Activated CD4-positive, alpha-beta T cell treated with anti-CD3 and anti-CD28 coated beads, Interleukin-2, amount 10 ng/mL, durations not matched to agents 7 days and 5 days (primary cell): ENCODE measurements at regions not wholly inside any gene's neighbourhood (a gene's known extent, or its start where the extent isn't known, plus 50 kb on each side); places are given as distances from the start of the nearest gene placed in this dataset.

Experiments used
- CTCF ChIA-PET: fragments of 350-600 bp; sonication (Branson Sonifier 250); formaldehyde crosslinking; loops from one replicate; lab custom pipeline; 2021; ENCODE audit warnings: antibody characterized with exemption; lab: Charles Lee
- POLR2A ChIA-PET: fragments of 350-600 bp; sonication (Branson Sonifier 250); formaldehyde crosslinking; loops from one replicate; lab custom pipeline; 2021; ENCODE audit warnings: antibody characterized with exemption; lab: Charles Lee
- DNase-seq: peaks from one replicate; pipeline ENCODE4 v3.0.0-alpha.2; 2020
- H3K27ac Mint-ChIP-seq: one replicate; pipeline ENCODE4 v1.8.0; 2021; ENCODE audit warnings: mild to moderate bottlenecking, moderate library complexity, mixed read lengths
- H3K27me3 Mint-ChIP-seq: one replicate; pipeline ENCODE4 v1.8.0; 2021; ENCODE audit warnings: mixed read lengths
- H3K36me3 Mint-ChIP-seq: one replicate; pipeline ENCODE4 v1.8.0; 2021; ENCODE audit warnings: low read depth, mixed read lengths
- H3K4me1 Mint-ChIP-seq: one replicate; pipeline ENCODE4 v1.8.0; 2021; ENCODE audit warnings: mixed read lengths
- H3K4me3 Mint-ChIP-seq: one replicate; pipeline ENCODE4 v1.8.0; 2021; ENCODE audit warnings: mild to moderate bottlenecking, moderate library complexity, mixed read lengths
- H3K9me3 Mint-ChIP-seq: one replicate; pipeline ENCODE4 v1.8.0; 2021; ENCODE audit warnings: mixed read lengths

DNA sequence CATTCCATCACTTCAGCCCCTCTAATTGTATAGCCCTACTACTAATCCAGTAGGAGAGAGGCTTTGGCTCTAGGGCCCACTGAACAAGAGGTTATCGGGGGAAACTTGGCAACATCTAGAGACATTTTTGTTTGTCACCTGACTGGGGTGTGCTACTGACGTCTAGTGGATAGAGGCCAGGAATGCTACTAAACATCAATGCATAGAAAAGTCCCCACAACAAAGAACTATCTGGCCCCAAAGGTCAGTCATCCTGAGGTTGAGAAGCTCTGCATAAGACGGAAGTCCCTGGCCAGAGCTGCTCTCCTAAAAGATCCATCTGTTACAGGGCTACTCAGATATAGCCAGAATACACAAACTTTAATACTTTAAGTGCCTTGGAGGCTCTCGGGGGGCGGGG is 570.6 kb upstream of the KLF4 start:
- Mint-ChIP-seq H3K9me3 (peaks cover 5% of the 10 kb centered on the region), H3K36me3 (no peaks in the 10 kb centered on the region), H3K4me1 (no peaks in the 10 kb centered on the region), H3K27me3 (no peaks in the 10 kb centered on the region), H3K27ac (no peak overlapping the region), H3K4me3 (no peak overlapping the region)
- DNase-seq, result no peak
- ChIA-PET POLR2A (no interaction called here), CTCF (interaction anchor here (0.6 kb wide), 1 partner anchor 64 kb away, joined by 3 read pairs; no protein-coding TSS in a partner anchor)

DNA sequence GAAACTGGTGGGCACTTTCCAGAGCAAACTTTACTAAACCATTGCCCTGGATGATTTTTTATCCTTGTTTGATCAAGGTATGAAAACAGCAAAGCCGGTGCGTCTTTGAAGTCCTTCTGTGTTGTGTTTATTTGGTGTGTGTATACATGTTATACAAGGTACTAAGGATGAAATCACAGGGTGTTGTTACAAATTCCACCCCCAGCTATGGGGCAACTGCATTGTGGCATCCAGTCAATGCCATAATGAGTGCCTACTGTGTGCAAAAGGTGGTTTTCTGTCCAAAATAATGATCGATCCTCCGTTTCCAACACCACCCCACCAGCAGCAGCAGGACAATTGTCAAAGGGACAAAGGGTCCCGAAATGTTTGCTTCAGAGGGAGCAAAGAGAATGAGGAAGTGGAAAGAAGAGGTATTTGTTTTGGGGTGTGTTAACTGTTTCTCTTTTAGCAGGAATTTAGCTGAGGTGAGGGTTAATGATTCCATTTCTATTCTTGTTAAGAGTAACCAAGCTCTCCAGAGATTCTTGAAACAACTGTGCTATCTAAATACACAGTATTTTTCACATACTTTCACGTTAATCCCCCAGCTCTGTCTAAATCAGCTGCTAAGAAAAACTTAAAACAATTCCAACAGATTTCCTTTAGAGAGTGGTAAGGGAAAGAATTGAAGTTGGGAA is 568.7 kb upstream of the KLF4 start:
- no peaks in the 10 kb centered on the region for H3K36me3 Mint-ChIP-seq
- ChIA-PET CTCF (no interaction called here), POLR2A (no interaction called here)
- no peaks in the 10 kb centered on the region for H3K4me1 Mint-ChIP-seq
- H3K9me3 Mint-ChIP-seq, result peaks cover 2% of the 10 kb centered on the region
- H3K4me3 Mint-ChIP-seq, result no peak overlapping the region
- no peak for DNase-seq
- H3K27ac Mint-ChIP-seq, result no peak overlapping the region
- H3K27me3 Mint-ChIP-seq, result no peaks in the 10 kb centered on the region

DNA sequence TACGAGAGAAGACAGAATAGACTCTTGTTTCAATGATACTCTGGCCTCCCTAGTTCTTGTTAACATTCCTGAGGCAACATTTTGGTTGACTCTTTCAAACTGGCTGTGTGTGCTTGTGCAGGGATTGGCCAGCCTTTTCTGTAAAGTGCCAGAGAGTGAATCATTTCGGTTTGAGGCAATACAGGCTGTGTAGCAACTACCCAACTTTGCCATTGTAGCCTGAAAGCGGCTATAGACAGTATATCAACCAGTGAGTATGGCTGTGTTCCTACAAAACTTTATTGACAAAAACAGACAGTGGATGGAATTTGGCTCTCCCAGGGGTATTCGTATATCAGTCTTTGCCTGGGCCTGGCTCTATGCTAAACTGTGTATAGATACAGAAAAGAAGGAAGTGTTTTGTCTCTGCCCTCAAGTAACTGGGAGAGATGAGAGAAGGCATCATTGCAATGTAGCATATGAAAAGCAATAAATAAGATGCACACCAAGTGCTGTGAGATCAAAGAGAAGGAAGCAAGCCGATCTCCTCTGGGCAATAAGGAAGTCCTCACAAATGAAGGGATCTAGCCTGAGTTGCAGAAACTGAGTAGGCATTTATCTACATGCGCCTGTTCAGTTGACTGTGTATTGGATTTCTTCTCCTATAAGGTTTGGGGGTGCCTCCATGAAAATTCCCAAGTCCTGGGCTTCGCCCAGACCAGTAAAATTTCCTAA is 568.0 kb upstream of the KLF4 start:
- Mint-ChIP-seq H3K4me3 (no peak overlapping the region), H3K27me3 (no peaks in the 10 kb centered on the region), H3K36me3 (no peaks in the 10 kb centered on the region), H3K4me1 (no peaks in the 10 kb centered on the region), H3K9me3 (no peaks in the 10 kb centered on the region), H3K27ac (no peak overlapping the region)
- CTCF ChIA-PET, result no interaction called here
- no peak for DNase-seq
- POLR2A ChIA-PET, result no interaction called here

DNA sequence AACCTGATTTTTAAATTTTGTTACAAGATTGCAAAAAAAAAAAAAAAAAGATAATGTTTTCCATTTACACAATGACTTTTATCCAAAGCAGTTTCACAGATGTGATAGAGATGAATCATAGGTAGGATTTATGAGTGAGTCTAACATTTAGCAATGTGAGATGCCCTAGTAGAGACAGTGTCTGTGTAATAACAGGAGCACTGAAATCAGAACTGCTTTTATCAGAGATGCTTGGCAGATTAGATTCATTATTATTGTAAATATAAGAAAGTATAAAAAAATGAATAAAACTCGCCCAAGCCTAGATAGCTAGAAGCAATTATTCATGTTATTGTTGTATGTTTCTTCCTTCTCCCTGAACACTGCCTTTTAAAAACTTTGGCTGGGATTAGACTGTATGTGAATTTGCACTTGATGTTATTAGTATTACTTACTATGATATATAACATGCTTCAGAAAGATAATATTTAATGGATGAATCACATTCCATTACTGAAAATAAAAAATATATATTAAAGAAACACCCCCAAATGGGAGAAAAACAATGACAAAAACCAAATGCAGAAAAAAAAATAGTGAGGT is 567.3 kb upstream of the KLF4 start:
- CTCF ChIA-PET, result no interaction called here
- DNase-seq, result no peak
- POLR2A ChIA-PET, result no interaction called here

DNA sequence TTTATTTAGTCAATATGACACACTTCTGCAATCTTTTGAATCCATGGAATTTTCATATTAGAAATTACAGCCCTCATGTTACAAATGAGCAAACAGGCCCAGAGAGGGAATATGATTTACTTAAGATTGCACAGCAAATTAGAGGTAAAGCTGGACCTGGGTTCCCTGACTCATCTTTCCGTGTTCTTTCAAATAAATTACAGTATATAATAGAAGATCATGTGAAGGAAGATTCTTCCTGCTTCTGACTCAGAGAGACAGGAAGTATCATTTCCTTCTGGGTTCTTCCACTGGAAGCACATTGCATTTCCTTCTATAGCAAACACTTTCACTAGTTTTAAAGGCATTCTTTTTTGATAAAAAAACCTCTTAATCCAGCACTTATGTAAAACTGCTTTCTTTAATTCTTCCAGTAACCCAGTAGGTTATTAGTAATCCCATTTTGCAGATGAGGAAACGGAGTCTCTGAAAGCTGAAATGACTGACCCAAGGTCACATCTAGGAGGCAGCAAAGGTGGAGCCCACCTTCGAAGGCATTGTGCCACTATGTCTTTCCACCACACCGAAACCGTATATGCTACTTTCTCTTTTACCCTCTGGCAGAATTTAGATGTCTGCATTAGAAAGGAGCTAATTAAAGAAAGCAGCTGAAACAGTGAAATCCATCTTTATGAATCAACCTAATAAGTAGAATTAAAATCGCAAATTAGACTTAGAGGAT is 566.7 kb upstream of the KLF4 start:
- no peak overlapping the region for H3K4me3 Mint-ChIP-seq
- no peak overlapping the region for H3K27ac Mint-ChIP-seq
- CTCF ChIA-PET, result no interaction called here
- POLR2A ChIA-PET, result no interaction called here
- DNase-seq, result no peak
- no peaks in the 10 kb centered on the region for H3K4me1 Mint-ChIP-seq
- no peaks in the 10 kb centered on the region for H3K9me3 Mint-ChIP-seq
- no peaks in the 10 kb centered on the region for H3K27me3 Mint-ChIP-seq
- H3K36me3 Mint-ChIP-seq, result no peaks in the 10 kb centered on the region

More for the DNA sequence above, 567.3 kb upstream of the KLF4 start:
- H3K27me3 Mint-ChIP-seq, result no peaks in the 10 kb centered on the region
- no peaks in the 10 kb centered on the region for H3K36me3 Mint-ChIP-seq
- H3K4me3 Mint-ChIP-seq, result no peak overlapping the region
- H3K27ac Mint-ChIP-seq, result no peak overlapping the region
- H3K4me1 Mint-ChIP-seq, result no peaks in the 10 kb centered on the region
- no peaks in the 10 kb centered on the region for H3K9me3 Mint-ChIP-seq

DNA sequence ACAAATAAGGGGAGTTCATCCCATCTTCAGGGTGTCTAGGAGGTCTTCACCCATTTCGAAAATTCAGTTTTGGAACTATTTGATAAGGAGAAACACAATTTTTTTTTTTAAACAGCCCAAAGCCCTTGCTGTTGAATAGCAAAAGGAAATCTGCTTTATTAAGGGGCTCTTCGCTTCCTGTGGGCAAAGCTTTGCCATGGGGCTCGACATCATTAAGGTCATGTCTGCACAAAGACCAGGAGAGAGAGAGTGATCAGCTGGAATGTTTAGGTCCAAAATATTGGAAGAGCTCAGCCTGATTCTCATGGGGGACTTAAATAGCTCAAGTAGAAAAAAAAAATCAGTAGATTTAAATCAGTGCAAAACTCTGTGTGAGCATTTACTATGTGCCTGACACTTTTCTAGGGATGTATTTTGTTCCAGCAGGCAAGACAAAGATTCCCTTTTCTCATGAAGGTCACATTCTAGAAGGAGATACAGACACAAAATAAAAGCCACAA is 564.6 kb upstream of the KLF4 start:
- no peaks in the 10 kb centered on the region for H3K9me3 Mint-ChIP-seq
- no peak overlapping the region for H3K4me3 Mint-ChIP-seq
- no peak overlapping the region for H3K27ac Mint-ChIP-seq
- CTCF ChIA-PET, result no interaction called here
- H3K36me3 Mint-ChIP-seq, result no peaks in the 10 kb centered on the region
- H3K27me3 Mint-ChIP-seq, result no peaks in the 10 kb centered on the region
- DNase-seq, result no peak
- POLR2A ChIA-PET, result no interaction called here
- H3K4me1 Mint-ChIP-seq, result no peaks in the 10 kb centered on the region

DNA sequence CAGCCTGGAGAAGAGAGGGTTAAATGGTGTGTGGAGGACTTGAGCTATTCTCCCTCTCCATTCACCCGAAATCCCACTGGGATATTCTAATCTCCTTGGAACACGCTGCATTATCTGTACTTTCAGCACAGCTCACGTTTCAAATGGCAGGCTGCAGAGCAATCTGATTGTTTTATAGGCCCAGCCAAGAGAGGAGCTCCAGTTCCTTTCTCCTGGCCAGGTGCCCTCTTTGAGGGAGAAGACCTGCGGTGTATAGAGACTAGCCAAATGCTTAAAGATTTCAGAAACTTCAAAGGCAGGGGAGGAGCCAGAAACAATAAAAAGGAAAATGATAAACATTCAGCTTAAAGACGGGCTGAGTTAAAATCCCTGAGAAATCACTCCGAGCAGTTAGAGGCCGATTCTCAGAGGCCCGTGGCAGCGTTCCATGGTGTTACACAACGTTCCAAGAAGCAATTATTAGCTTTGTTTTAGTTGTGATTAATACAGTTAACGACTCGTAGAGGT is 564.0 kb upstream of the KLF4 start:
- H3K4me1 Mint-ChIP-seq, result no peaks in the 10 kb centered on the region
- H3K27me3 Mint-ChIP-seq, result no peaks in the 10 kb centered on the region
- no peak for DNase-seq
- POLR2A ChIA-PET, result no interaction called here
- CTCF ChIA-PET, result no interaction called here
- H3K36me3 Mint-ChIP-seq, result no peaks in the 10 kb centered on the region
- H3K4me3 Mint-ChIP-seq, result no peak overlapping the region
- H3K27ac Mint-ChIP-seq, result no peak overlapping the region
- H3K9me3 Mint-ChIP-seq, result no peaks in the 10 kb centered on the region

DNA sequence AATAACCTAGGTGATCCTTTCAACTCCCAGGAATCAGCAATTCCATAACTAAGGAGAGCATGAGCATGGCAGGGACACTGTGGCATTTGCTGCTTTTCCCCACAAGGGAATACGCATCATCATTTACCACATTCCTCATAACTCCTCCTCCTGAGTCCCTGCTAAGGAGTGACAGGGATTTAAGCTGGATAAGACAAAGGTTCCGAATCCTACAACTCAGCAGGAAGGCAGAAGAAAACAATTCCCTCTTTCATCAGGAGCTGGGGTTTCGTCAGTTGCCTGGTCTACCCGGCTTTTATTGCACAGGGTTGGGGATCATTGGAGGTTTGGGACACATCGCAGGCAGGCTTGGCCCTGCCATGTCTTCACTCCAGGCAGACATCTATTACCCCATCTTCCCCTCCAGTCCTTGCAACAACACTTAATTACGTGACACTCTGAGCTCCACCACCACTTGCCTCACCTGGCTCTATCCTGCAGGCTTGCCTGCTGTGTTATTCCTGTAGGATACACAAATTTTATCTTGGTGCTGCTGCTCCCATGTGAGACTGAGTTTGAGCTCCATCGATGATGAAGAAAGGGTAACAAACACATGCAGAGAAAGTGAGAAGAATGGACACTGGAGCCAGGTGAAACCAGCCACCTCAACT is 563.0 kb upstream of the KLF4 start:
- DNase-seq, result no peak
- Mint-ChIP-seq H3K36me3 (no peaks in the 10 kb centered on the region), H3K9me3 (no peaks in the 10 kb centered on the region), H3K4me1 (no peaks in the 10 kb centered on the region), H3K27me3 (no peaks in the 10 kb centered on the region), H3K4me3 (no peak overlapping the region), H3K27ac (no peak overlapping the region)
- ChIA-PET CTCF (no interaction called here), POLR2A (no interaction called here)

DNA sequence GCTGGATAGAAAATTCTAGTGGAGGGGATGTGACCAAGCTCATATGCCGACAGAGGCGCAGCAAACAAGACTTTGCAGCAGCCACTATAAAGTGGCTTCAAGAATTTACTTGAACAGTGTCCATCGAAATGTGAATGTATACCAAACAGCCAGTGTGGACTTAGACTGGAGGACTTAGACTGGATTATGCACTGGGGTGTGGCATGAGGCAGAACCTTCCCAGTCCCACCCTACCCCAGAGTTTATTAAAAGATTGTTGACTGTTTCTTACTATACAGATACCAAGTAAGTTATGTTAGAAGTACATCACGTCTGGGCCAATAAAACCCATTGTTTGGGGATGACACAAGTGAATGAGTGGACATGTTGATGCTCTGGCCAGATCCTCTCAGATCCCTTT is 561.3 kb upstream of the KLF4 start:
- H3K36me3 Mint-ChIP-seq, result no peaks in the 10 kb centered on the region
- H3K4me3 Mint-ChIP-seq, result no peak overlapping the region
- H3K27ac Mint-ChIP-seq, result no peak overlapping the region
- no peaks in the 10 kb centered on the region for H3K9me3 Mint-ChIP-seq
- H3K27me3 Mint-ChIP-seq, result no peaks in the 10 kb centered on the region
- ChIA-PET CTCF (no interaction called here), POLR2A (no interaction called here)
- H3K4me1 Mint-ChIP-seq, result no peaks in the 10 kb centered on the region
- no peak for DNase-seq

DNA sequence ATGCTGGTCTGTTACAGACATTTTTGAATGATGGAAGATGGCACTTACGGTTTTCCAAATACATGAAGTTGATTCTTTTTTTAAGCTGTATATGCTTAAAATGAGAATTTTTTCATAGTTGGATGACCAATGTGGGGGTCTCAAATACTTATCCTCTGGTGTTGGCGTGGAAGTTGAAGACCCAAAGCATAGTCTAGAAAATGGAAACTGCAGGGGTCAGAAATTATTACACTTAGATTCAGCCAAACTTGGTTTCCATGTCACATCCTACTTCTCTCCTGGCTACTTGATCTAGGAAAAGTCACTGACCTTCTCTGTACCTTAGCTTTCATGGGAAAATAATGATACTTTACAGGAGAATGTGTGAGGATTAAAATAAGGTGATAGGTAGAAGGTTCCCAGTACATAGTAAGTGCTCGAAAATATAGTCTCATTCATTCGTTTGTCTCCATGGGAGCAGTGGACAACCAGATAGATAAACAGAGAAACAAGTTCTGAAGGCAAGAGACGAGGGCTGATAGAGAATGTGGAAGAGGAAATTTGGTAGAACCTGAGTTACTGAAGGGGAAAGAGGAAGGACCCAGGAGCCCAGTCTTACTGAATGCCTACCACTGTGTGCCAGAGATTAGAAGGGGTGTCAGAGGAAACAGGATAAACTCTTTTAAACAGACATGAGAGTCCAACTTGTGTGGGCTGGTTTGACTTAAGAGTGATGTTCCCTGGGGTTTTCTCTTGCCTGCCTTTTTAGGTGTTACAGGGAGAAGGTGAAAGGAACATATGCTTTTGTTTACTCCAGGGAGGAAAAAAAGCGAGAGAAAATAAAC is 560.3 kb upstream of the KLF4 start:
- H3K27me3 Mint-ChIP-seq, result no peaks in the 10 kb centered on the region
- ChIA-PET CTCF (no interaction called here), POLR2A (no interaction called here)
- no peaks in the 10 kb centered on the region for H3K36me3 Mint-ChIP-seq
- no peak overlapping the region for H3K4me3 Mint-ChIP-seq
- H3K9me3 Mint-ChIP-seq, result no peaks in the 10 kb centered on the region
- no peaks in the 10 kb centered on the region for H3K4me1 Mint-ChIP-seq
- no peak for DNase-seq
- H3K27ac Mint-ChIP-seq, result no peak overlapping the region

DNA sequence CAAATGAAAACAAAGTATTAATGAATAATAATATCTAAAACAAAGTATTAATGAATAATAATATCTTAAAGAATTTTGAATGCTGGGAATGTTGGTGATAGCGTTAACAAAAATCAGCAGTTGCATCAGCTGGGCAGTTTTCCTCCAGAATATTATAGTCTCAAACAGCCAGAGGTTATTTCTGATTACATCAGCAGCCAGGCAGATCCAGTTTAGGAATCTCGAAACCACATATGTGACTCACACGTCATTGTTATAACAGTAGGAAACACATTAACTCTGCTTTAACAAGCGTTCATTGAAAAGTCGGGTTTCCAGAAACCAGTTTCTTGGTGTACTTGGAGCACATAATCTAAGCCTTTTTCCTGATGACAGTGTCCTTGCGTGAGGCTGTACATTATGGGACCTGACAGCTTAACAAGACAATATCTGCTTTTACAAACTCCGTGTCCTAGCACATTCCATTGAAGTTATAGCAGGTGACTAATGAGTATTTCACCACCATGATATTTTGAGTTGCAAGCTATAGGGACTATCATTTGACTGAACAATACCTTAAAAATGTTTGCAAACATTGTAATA is 559.5 kb upstream of the KLF4 start:
- Mint-ChIP-seq H3K9me3 (no peaks in the 10 kb centered on the region), H3K36me3 (no peaks in the 10 kb centered on the region), H3K4me1 (no peaks in the 10 kb centered on the region), H3K27ac (no peak overlapping the region), H3K27me3 (no peaks in the 10 kb centered on the region), H3K4me3 (no peak overlapping the region)
- POLR2A ChIA-PET, result no interaction called here
- CTCF ChIA-PET, result no interaction called here
- DNase-seq, result no peak
